ENCODE measurements at regions not wholly inside any gene's neighbourhood (a gene's known extent, or its start where the extent isn't known, plus 50 kb on each side); places are given as distances from the start of the nearest gene placed in this dataset.

GRCh38 chr13:40215311-40215710 is 451.1 kb downstream of the FOXO1 start:
- Histone ChIP-seq H3K36me3 (ENCODE audit: insufficient read depth, low read length) (no peaks in the 10 kb centered on the region), H3K4me1 (ENCODE audit: control insufficient read depth, insufficient read depth, low read length, unreplicated experiment) (peaks cover under 1% of the 10 kb centered on the region), H2AFZ (ENCODE audit: low read length, unreplicated experiment) (no peak overlapping the region), H3K27ac (ENCODE audit: low read depth, low read length) (no peak overlapping the region), H3K79me2 (ENCODE audit: control insufficient read depth, insufficient read depth, low read length, unreplicated experiment) (no peaks in the 10 kb centered on the region), H3K4me3 (ENCODE audit: low read depth, low read length) (no peak overlapping the region), H3K27me3 (ENCODE audit: insufficient read depth, low read length) (no peaks in the 10 kb centered on the region)

GRCh38 chr13:40215747-40216146 is 450.7 kb downstream of the FOXO1 start:
- no peak overlapping the region for H3K4me3 ChIP-seq (ENCODE audit: low read depth, low read length)
- peaks cover 5% of the 10 kb centered on the region for H3K4me1 ChIP-seq (ENCODE audit: control insufficient read depth, insufficient read depth, low read length, unreplicated experiment)
- H3K79me2 ChIP-seq (ENCODE audit: control insufficient read depth, insufficient read depth, low read length, unreplicated experiment) = no peaks in the 10 kb centered on the region
- no peaks in the 10 kb centered on the region for H3K36me3 ChIP-seq (ENCODE audit: insufficient read depth, low read length)
- no peaks in the 10 kb centered on the region for H3K27me3 ChIP-seq (ENCODE audit: insufficient read depth, low read length)
- no peak overlapping the region for H2AFZ ChIP-seq (ENCODE audit: low read length, unreplicated experiment)
- H3K27ac ChIP-seq (ENCODE audit: low read depth, low read length) = no peak overlapping the region

- no peaks in the 10 kb centered on the region for H3K36me3 ChIP-seq (ENCODE audit: insufficient read depth, low read length)
- H3K27me3 ChIP-seq (ENCODE audit: insufficient read depth, low read length) = no peaks in the 10 kb centered on the region
- no peak overlapping the region for H3K27ac ChIP-seq (ENCODE audit: low read depth, low read length)
- H3K4me3 ChIP-seq (ENCODE audit: low read depth, low read length) = no peak overlapping the region
- no peaks in the 10 kb centered on the region for H3K79me2 ChIP-seq (ENCODE audit: control insufficient read depth, insufficient read depth, low read length, unreplicated experiment)
- H2AFZ ChIP-seq (ENCODE audit: low read length, unreplicated experiment) = no peak overlapping the region
- H3K4me1 ChIP-seq (ENCODE audit: control insufficient read depth, insufficient read depth, low read length, unreplicated experiment) = peaks cover 25% of the 10 kb centered on the region
These were observed 448.8 kb downstream of the FOXO1 start for GRCh38 chr13:40217675-40218074.

GRCh38 chr13:40220299-40220935 is 446.0 kb downstream of the FOXO1 start:
- H3K79me2 ChIP-seq (ENCODE audit: control insufficient read depth, insufficient read depth, low read length, unreplicated experiment) = no peaks in the 10 kb centered on the region
- H3K27ac ChIP-seq (ENCODE audit: low read depth, low read length) = peak overlapping the region; percentile 94
- H3K27me3 ChIP-seq (ENCODE audit: insufficient read depth, low read length) = no peaks in the 10 kb centered on the region
- H2AFZ ChIP-seq (ENCODE audit: low read length, unreplicated experiment) = no peak overlapping the region
- H3K36me3 ChIP-seq (ENCODE audit: insufficient read depth, low read length) = no peaks in the 10 kb centered on the region
- H3K4me1 ChIP-seq (ENCODE audit: control insufficient read depth, insufficient read depth, low read length, unreplicated experiment) = peaks cover 25% of the 10 kb centered on the region
- no peak overlapping the region for H3K4me3 ChIP-seq (ENCODE audit: low read depth, low read length)

- peak overlapping the region; percentile 40 for H2AFZ ChIP-seq (ENCODE audit: low read length, unreplicated experiment)
- H3K27me3 ChIP-seq (ENCODE audit: insufficient read depth, low read length) = no peaks in the 10 kb centered on the region
- no peaks in the 10 kb centered on the region for H3K79me2 ChIP-seq (ENCODE audit: control insufficient read depth, insufficient read depth, low read length, unreplicated experiment)
- peak overlapping the region; percentile 94 for H3K27ac ChIP-seq (ENCODE audit: low read depth, low read length)
- H3K36me3 ChIP-seq (ENCODE audit: insufficient read depth, low read length) = no peaks in the 10 kb centered on the region
- H3K4me1 ChIP-seq (ENCODE audit: control insufficient read depth, insufficient read depth, low read length, unreplicated experiment) = peaks cover 25% of the 10 kb centered on the region
- no peak overlapping the region for H3K4me3 ChIP-seq (ENCODE audit: low read depth, low read length)
These were observed 445.3 kb downstream of the FOXO1 start for GRCh38 chr13:40221131-40221459.

GRCh38 chr13:40221460-40222201 is 444.8 kb downstream of the FOXO1 start:
- Histone ChIP-seq H3K27me3 (ENCODE audit: insufficient read depth, low read length) (no peaks in the 10 kb centered on the region), H3K79me2 (ENCODE audit: control insufficient read depth, insufficient read depth, low read length, unreplicated experiment) (no peaks in the 10 kb centered on the region), H3K4me3 (ENCODE audit: low read depth, low read length) (no peak overlapping the region), H3K4me1 (ENCODE audit: control insufficient read depth, insufficient read depth, low read length, unreplicated experiment) (peaks cover 25% of the 10 kb centered on the region), H2AFZ (ENCODE audit: low read length, unreplicated experiment) (peak overlapping the region; percentile 40), H3K27ac (ENCODE audit: low read depth, low read length) (peak overlapping the region; percentile 94), H3K36me3 (ENCODE audit: insufficient read depth, low read length) (no peaks in the 10 kb centered on the region)

- H3K27me3 ChIP-seq (ENCODE audit: insufficient read depth, low read length) = no peaks in the 10 kb centered on the region
- H2AFZ ChIP-seq (ENCODE audit: low read length, unreplicated experiment) = no peak overlapping the region
- H3K4me3 ChIP-seq (ENCODE audit: low read depth, low read length) = no peak overlapping the region
- H3K79me2 ChIP-seq (ENCODE audit: control insufficient read depth, insufficient read depth, low read length, unreplicated experiment) = no peaks in the 10 kb centered on the region
- peaks cover 25% of the 10 kb centered on the region for H3K4me1 ChIP-seq (ENCODE audit: control insufficient read depth, insufficient read depth, low read length, unreplicated experiment)
- H3K27ac ChIP-seq (ENCODE audit: low read depth, low read length) = no peak overlapping the region
- no peaks in the 10 kb centered on the region for H3K36me3 ChIP-seq (ENCODE audit: insufficient read depth, low read length)
These were observed 442.9 kb downstream of the FOXO1 start for GRCh38 chr13:40223585-40223984.

- Histone ChIP-seq H2AFZ (ENCODE audit: low read length, unreplicated experiment) (no peak overlapping the region), H3K4me3 (ENCODE audit: low read depth, low read length) (no peak overlapping the region), H3K27me3 (ENCODE audit: insufficient read depth, low read length) (no peaks in the 10 kb centered on the region), H3K27ac (ENCODE audit: low read depth, low read length) (no peak overlapping the region), H3K4me1 (ENCODE audit: control insufficient read depth, insufficient read depth, low read length, unreplicated experiment) (peaks cover 14% of the 10 kb centered on the region), H3K36me3 (ENCODE audit: insufficient read depth, low read length) (no peaks in the 10 kb centered on the region), H3K79me2 (ENCODE audit: control insufficient read depth, insufficient read depth, low read length, unreplicated experiment) (no peaks in the 10 kb centered on the region)
These were observed 437.9 kb downstream of the FOXO1 start for GRCh38 chr13:40228496-40228895.

GRCh38 chr13:40228990-40229389 is 437.5 kb downstream of the FOXO1 start:
- Histone ChIP-seq H2AFZ (ENCODE audit: low read length, unreplicated experiment) (no peak overlapping the region), H3K4me1 (ENCODE audit: control insufficient read depth, insufficient read depth, low read length, unreplicated experiment) (peaks cover 14% of the 10 kb centered on the region), H3K4me3 (ENCODE audit: low read depth, low read length) (no peak overlapping the region), H3K27me3 (ENCODE audit: insufficient read depth, low read length) (no peaks in the 10 kb centered on the region), H3K27ac (ENCODE audit: low read depth, low read length) (no peak overlapping the region), H3K36me3 (ENCODE audit: insufficient read depth, low read length) (no peaks in the 10 kb centered on the region), H3K79me2 (ENCODE audit: control insufficient read depth, insufficient read depth, low read length, unreplicated experiment) (no peaks in the 10 kb centered on the region)

GRCh38 chr13:40230833-40231266 is 435.6 kb downstream of the FOXO1 start:
- Histone ChIP-seq H3K27me3 (ENCODE audit: insufficient read depth, low read length) (no peaks in the 10 kb centered on the region), H3K79me2 (ENCODE audit: control insufficient read depth, insufficient read depth, low read length, unreplicated experiment) (no peaks in the 10 kb centered on the region), H3K36me3 (ENCODE audit: insufficient read depth, low read length) (no peaks in the 10 kb centered on the region), H3K27ac (ENCODE audit: low read depth, low read length) (peak overlapping the region; percentile 76), H3K4me3 (ENCODE audit: low read depth, low read length) (no peak overlapping the region), H2AFZ (ENCODE audit: low read length, unreplicated experiment) (peak overlapping the region; percentile 65), H3K4me1 (ENCODE audit: control insufficient read depth, insufficient read depth, low read length, unreplicated experiment) (peaks cover 25% of the 10 kb centered on the region)

- Histone ChIP-seq H2AFZ (ENCODE audit: low read length, unreplicated experiment) (peak overlapping the region; percentile 10), H3K79me2 (ENCODE audit: control insufficient read depth, insufficient read depth, low read length, unreplicated experiment) (no peaks in the 10 kb centered on the region), H3K4me3 (ENCODE audit: low read depth, low read length) (no peak overlapping the region), H3K4me1 (ENCODE audit: control insufficient read depth, insufficient read depth, low read length, unreplicated experiment) (peaks cover 28% of the 10 kb centered on the region), H3K27me3 (ENCODE audit: insufficient read depth, low read length) (no peaks in the 10 kb centered on the region), H3K36me3 (ENCODE audit: insufficient read depth, low read length) (no peaks in the 10 kb centered on the region), H3K27ac (ENCODE audit: low read depth, low read length) (peak overlapping the region; percentile 76)
These were observed 435.1 kb downstream of the FOXO1 start for GRCh38 chr13:40231311-40231710.
